ENCODE measurements at regions not wholly inside any gene's neighbourhood (a gene's known extent, or its start where the extent isn't known, plus 50 kb on each side); places are given as distances from the start of the nearest gene placed in this dataset.
A peak's percentile ranks its signal among the peaks of the same experiment; 100 is the strongest.

DNA sequence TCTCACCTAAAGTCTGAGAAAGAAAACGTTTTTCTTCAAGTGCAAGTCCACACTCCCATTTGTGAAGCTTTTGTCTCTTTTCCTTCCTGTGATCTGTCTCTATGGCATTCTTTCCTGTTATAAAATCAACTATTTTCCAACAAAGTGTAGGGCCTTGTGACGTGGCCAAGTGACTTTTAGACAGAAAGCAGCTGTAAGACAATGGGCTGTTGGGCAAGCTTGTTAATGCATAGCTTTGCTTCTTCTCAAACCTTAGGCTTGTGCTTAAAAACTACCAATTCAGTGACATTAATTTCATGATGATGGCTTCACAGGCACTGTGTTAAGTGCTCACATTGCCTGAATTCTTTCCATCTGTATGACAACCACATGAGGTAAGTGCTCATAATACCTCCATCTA, 83.5 kb downstream of the VCY1B start:
- DNase-seq, result no peak

DNA sequence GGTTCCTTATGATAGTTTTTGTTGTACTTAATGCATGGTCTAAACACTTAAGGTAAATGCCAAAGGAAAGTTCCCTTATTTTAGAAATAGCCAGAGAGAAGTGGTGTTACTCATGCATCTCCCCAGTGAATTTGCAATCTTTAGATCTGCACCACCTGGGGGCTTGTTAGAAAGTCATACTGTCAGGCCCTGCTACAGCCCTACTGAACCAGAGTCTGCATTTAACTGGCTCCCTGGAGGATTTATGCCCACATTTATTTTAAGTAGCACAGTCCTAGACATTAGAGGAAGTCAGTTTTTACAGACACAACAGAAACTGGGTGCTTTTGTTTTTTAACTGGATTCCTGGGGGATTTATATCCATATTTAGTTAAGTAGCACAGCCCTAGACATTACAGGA, 89.6 kb downstream of the VCY1B start:
- no peak for DNase-seq

DNA sequence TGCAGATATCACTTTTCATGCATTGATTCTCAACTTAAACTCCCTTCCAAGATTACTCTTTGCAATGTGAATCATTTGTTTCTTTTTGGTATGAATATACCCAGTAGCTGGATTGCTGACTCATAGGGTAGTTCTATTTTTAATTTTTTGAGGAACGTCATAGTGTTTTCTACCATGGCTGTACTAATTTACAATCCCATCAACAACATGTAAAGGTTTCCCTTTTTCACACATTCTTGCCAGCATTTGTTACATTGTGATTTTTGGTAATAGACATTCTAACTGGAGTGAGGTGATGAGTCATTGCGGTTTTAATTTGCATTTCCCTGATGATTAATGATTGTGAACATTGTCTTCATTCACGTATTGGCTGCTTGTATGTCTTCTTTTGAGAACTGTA, 126.7 kb downstream of the VCY1B start:
- DNase-seq, result no peak

DNA sequence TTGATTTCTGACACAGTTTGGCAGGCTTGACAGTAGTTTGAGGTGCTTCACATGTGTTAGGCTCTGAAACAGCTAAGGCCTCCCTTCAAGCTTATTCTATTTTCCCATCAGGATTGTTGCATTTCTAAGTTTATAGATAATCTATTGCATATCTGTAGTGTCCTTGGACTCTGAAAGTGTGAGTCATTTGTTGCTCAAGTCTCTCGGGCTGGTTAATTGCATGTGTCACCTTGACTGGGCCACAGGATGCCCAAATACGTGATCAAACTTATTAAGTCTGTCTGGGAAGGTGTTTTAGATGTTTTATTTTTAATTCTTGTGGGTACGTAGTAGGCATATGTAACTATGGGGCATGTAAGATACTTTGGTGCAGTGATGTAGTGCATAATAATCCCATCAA, 166.0 kb downstream of the VCY1B start:
- DNase-seq, result no peak

DNA sequence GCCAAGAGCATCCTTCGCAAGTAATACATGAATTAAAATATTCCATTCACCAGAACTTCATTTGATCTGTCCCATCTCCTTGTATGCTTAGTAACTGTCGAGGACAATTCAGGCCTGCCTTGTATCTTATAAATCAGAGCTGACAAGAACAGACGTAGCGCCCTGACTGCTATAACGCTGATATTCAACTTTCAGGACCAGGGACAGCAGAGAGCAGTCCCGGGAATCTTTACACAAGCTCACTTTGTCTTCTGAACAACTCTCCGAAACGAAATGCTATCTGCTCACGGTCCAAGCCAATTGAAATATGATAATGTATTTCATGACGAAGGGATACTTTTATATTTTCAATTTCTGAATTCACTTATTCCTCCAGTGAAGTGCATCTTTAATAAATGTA, 175.7 kb downstream of the VCY1B start:
- DNase-seq, result no peak

DNA sequence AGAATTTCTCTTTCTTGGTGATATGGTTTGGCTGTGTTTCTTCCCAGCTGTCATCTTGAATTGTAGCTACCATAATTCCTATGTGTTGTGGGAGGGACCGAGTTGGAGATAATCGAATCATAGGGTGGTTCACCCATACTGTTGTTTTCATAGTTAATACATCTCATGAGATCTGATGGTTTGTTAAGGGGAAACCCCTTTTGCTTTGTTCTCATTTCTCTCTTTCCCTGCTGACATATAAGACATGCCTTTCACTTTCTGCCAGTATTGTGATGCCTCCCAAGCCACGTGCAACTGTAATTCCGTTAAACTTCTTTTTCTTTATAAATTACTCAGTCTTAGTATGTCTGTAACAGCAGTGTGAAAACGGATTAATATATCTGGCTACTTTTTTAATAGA, 179.0 kb downstream of the VCY1B start:
- no peak for DNase-seq

DNA sequence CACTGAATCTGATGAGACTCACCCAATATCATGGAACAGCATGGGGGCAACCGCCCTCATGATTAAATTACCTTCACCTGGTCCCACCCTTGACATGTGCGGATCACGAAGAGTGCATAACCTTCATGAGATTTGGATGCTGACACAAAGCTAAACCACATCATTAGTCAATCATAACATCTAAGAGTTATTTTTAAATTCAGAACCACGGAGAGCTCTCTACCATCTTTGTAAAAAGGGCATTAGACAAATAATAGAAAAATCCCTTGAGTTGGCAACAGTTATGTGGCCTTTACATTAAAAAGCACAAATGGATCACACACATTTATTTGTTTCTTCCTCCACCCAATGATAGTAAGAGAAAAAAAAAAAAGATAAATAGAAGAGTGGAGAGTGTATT, 182.2 kb downstream of the VCY1B start:
- no peak for DNase-seq

DNA sequence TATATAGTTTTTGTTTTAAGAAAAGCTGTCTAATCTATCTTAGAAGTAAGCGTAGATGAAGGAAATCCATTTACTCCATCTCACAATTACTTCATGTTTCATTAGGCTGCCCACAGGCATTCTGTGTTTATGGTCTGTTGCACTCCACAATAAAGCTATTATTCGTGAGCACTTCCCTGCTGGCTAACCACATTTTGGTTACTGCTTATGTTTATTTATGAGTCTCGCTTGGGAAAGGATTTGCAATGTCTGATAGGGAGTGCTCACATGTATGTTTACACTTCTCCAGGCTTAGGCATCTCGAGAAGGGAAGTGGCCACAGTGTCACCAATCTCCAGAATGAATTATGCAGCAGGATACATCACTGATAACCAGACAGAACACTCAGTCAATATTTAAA, 190.9 kb downstream of the VCY1B start:
- no peak for DNase-seq

DNA sequence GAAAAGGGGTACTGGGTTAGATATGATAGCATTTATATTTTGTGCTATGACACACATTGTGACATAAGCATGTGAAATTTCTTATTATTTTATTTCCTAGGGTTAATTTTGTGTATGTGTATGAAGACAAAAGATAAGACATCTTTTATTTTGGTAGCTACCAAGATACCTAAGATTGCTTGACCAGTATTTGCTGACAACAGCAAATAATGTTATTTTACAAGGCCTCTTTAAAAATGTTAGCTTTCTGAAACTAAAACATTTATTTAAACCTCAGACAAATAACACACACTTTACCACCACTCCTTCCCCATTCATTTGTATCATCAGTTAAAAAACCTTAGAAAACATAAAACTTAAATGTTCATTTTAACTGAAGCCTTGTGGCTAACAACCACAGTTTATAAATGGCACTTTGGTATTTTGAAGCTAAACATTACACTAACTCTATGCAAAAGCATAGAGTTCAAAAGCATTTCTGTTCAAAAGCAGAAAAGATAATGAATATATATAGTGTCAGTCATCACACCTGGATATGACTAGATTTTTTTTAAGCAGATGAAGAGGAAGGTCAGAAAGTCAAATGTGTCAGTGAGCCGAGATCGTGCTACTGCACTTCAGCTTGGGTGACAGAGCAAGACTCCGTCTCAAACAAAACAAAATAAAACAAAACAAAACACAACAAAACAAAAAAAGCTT, 193.0 kb downstream of the VCY1B start:
- DNase-seq, result no peak

DNA sequence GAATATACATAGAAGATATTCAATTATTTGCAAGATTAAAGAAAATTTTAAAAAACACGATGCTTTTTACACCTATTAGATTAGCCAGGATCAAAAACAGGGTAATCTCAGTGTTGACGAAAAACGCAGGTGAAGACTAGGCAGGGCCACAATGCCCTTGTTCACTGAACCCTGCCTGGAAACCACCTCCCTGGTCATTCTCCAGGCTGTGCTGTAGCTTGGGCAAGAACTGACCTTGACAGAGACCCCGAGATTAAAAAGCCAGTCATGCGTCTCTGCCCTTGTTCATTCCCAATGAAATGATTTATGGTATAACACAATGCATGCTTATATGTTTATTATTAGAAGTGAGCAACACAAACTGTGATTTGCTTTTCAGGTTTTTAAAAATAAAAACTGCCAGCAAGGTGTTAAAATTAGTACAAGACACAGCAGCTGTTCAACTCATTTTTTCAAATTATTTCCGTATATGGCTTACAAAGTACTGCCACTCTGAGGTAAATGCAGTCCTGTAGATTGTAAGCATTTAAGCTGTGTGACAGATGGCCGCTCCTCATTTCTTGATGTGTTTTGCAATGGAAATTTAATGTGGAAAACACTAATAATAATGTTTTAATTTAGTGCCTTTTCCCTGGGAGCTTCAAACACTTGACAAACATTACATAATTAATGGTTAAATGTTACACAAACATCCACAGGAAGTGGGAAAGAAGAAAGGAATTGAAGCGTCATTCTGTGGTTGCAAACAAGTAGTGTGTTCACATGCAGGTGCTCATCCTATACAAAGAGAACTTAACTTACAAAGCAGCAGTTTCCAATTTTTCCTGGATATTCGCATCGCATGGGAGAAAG, 200.2 kb downstream of the VCY1B start:
- no peak for DNase-seq

DNA sequence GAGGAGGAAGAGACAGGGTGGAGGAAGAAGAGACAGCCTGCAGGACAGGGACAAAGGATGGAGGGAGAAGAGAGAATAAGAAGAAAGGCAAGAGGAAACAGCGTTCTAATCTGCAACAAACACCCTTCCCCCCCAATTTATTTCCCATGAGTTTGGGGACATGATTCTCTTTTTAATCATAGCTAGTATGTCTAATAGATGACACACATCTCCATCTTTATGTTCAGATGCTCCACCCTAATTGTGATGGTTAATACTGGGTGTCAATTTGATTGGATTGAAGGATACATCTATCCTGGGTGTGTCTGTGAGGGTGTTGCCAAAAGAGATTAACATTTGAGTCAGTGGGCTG, 200.8 kb downstream of the VCY1B start:
- no peak for DNase-seq

DNA sequence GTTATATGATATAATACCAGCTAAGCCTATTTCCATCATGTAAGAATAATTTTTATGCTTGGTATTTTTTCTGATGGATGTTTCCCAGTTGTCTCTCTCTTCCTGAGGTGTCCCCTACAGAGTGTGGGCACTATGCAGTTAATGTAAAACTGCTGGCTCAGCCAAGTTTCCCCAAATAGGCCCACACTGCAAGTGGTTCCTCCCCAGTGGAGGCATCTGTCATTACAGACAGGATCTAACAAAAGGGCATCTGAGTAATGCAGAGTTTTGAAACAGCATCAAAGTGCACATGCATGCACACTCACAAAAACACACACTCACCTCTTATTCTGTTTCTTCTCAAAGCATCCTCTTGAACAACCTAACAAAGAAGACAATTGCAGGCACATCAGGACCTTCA, 221.0 kb downstream of the VCY1B start:
- no peak for DNase-seq

DNA sequence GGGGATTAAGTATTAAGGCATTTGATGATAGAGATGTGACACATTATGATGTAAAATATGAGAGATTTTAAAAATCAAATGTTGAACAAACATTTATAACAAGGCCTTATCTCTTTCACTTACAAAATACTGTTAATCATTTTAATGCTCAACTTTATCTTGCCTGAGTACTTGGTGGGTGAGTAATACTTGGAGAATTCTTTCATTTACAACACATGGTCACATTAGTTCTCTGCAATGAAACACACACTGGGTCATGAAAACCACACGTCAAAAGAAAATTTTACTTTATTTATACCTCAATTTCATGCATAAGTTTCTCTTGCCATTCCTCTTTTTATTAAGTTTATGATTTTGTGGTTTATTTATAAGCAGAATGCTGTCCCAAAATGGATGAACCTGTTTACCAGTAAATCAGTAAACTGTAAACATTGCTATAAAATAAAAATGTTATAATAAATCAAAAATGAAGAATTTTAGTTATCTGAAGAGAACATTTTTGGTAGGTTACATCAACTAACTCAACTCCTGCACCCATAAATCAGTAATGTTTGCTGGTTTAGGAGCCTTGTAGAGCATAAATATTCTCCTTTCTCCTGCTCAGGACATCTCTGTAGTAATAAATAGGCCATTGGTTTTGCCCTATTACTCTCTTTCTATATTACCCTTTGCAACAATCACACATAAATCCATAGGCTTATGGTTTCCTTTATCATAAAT, 233.5 kb upstream of the NLGN4Y start:
- no peak for DNase-seq

DNA sequence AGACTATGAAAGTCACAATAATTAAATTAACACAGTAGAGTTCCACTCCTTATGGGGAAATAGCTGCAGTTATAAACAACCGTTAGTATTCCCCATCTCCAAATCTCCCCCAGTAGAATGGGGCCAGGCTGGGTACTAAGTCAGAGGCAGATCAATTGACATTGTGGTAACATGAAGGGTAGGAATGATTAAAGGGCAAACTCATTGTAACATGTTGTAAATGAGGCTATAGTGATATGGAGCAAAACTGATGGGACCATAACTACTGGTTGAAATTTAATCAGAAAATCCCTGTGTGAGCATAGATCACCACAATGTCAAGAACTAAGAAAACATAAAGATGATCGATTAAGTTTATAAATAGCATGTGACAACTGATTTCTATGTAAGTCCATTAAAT, 231.9 kb upstream of the NLGN4Y start:
- no peak for DNase-seq

DNA sequence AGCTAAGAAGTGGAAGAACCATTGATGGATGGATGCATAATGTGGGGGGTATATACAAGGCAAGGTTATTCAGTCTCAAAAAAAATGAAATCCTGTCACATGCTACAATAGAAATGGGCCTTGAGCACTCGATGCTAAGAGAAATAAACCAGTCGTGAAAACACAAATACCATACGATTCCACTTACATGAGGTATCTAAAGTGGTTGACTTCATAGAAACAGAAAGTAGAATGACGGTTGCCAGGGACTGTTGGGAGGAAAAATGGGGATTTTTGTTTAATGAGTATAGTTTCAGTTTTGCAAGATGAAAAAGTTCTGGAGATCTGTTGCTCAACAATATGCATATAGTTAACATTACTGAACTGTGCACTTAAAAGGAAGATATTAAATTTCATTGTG, 223.6 kb upstream of the NLGN4Y start:
- no peak for DNase-seq

DNA sequence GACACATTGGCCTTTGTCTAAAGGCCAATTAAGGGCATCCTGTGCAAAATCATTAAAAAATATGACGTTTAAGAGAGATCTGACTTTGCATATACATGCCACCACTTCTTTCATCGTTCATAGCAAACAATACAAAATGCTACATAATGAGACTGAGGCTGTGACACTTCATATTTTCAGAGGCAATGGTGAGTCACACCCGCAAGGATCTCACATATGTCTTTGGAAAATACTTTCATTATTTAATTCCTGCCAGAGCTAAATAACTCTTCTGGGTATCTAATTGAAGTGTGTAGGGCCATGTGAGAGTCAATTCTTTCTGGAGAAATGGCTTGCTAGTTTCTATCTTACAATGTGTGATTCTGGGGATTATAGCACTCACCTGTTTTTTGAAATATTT, 222.8 kb upstream of the NLGN4Y start:
- DNase-seq, result no peak

DNA sequence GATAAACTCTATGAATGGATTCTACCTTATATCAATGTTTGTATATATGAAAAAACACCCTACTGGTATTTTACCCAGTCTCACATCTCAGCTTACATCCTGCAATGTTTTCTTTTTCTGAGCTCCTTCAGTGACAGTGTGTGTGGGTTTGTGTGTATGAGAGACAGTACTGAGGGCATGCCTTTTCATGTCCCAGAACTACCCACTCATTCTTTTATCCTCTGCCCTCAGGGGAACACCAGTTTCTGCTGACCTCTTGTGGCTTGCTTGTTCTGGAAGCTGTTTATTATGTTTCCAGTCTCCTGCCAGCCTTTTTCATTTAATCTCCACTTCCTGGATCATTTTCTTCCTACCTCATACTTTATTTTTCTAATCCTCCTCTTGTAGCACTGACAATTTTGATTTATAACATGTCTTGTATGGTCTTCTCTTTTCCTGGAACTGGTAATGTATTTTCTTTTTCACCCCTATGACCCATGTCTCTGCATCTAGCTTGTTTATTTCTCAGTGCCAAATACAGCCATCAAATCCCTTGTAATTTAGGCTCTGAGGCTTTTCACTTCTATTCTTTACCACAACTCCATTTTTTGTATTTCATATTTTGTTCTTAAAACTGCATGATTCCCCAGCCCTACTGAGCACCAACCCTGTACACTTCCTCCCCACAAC, 195.5 kb upstream of the NLGN4Y start:
- DNase-seq, result no peak

DNA sequence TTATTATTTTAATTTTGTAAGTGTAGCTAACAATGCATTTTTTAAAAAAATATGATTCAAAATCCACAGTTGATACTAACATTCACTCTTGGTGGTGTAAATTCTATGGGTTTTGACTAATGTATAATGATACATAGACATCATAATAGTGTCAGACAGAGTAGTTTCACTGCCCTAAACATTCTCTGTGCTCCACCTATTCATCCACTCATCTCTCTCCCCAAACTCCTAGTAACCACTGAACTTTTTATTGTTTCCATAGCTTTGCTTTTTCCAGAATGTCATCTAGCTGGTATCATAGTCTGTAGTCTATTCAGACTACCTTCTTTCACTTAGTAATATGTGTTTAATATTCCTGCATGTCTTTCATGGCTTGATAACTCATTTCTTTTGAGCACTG, 194.0 kb upstream of the NLGN4Y start:
- DNase-seq, result no peak

DNA sequence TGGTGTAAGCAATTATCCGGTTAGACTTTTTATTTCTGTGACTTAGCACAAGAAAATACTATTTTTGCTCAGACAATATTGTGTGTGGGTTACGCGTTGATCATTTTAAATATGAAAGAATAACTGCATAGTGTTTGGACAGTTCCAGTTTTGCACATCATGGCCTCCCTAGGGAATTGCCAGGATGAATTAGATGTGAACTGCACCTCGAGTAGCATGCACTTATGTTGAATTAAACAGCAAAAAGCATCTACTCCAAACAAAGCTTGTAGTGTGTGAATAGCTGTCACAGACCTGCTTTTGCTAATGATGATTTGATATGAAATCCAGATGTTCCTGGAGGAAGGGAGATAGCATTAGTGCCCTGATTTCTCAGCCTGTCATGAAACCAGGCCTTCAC, 184.8 kb upstream of the NLGN4Y start:
- DNase-seq, result no peak

DNA sequence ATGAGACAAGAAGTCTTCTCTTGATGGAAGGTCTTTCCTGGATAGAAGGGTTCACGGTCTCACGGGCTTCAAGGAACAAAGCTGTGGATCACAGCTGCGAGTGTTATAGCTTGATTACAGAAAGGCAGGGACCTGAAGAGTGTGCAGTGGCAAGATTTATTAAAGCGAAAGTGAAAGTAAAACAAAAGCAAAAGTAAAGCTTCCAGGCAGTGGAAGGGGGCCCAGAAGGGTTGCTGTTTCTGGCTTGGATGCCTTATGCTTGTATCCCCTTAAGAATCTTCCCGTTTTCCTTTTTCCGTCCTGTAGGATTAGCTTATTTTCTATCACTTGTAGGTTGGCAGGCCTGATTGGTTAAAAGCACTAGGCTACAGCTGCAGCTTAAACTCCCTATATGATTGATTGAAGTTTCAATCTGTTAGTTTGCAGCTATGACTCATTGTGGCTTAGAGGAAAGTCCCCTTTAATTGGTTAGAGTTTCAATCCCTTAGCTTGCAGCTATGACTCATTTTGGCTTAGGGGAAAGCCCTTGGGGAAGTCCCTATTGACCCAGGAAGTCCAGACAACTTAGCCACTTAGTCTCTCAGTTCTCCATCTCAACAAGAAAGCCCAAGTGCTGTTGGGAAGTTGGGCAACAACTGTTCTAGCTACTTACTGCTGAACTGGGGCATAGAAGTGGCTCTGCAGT, 183.7 kb upstream of the NLGN4Y start:
- DNase-seq, result peak in 1 of 2 experiments; percentile 1

DNA sequence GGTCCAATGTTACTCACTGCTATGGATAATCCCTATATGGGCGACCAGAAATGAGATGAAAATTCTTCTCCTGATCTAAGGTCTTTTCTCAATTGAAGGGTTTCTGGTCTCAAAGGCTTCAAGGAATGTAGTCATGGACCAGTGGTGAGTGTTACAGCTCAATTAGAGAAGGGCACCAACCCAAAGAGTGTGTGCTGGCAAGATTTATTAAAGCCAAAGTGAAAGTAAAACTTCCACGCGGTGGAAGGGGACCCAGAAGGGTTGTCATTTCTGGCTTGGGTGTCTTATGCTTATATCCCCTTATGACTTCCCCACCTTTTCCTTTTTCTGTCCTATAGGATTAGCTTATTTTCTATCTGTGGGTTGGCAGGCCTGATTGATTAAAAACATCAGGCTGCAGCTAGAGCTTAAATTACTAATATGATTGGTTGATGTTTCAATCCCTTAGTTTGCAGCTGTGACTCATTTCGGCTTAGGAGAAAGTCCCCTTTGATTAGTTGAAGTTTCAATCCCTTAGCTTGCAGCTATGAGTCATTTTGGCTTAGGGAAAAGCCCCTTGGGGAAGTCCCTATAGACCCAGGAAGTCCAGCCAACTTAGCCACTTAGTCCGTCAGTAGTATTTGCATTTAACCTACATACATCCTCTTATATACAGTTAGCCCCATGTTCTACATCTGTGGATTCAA, 179.5 kb upstream of the NLGN4Y start:
- DNase-seq, result peak; percentile 9 to 13

DNA sequence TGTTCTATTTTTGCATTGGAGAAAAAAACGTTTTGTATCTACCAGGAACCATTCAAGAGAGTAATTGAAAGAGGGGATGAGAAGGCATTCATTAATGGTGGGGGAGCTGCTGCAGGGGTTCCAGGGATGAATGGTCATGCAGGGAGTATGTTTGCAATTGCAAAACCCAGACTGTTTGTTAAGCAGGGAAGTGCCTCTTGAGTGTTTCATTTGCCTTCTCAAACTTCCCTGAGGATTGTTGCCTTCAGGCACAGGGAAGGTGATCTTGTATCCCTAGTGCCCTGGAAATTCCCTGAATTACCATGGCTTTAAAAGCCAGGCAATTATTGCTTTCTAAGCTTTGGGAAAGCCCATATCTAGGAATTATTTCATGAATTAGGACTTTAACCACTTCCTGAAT, 172.7 kb upstream of the NLGN4Y start:
- no peak for DNase-seq

All from activated CD4-positive, alpha-beta T cell treated with anti-CD3 and anti-CD28 coated beads, Interleukin-2, amount 50 U/mL, for 4 hours (primary cell).